ENCODE measurements at regions not wholly inside any gene's neighbourhood (a gene's known extent, or its start where the extent isn't known, plus 50 kb on each side); places are given as distances from the start of the nearest gene placed in this dataset.

DNA sequence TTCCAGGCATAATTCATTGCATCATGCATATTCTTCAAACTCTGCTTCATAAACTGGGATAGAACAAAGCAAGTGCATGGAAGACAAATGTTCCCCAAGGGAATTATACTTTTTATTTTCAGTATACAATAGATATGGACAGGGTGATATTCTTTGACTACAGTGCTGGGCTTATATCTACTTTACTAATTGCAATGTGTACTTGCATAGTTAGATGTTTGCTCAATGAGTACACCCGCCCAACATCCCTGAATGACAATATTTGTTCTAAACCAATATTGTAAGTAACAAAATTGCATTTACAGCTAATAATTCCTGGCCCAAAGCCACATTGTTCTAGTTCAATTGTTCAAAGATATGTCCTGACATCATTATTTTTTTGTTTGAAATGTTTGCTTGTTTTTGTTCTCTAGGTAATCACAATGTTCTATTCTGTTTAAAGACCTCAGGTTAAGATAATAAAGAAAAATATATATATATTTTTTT lies 171.4 kb downstream of the PTN start:
- H3K4me3 ChIP-seq (ENCODE audit: low read depth, low read length): no peak overlapping the region
- in situ Hi-C loops (cut with HindIII; ENCODE audit: low sequenced_read_pairs): no loop called here
- no peak for DNase-seq (ENCODE audit: low read depth, low spot score)
- TF ChIP-seq, protein P1, sequence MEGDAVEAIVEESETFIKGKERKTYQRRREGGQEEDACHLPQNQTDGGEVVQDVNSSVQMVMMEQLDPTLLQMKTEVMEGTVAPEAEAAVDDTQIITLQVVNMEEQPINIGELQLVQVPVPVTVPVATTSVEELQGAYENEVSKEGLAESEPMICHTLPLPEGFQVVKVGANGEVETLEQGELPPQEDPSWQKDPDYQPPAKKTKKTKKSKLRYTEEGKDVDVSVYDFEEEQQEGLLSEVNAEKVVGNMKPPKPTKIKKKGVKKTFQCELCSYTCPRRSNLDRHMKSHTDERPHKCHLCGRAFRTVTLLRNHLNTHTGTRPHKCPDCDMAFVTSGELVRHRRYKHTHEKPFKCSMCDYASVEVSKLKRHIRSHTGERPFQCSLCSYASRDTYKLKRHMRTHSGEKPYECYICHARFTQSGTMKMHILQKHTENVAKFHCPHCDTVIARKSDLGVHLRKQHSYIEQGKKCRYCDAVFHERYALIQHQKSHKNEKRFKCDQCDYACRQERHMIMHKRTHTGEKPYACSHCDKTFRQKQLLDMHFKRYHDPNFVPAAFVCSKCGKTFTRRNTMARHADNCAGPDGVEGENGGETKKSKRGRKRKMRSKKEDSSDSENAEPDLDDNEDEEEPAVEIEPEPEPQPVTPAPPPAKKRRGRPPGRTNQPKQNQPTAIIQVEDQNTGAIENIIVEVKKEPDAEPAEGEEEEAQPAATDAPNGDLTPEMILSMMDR (IDR thresholded peaks at IDR 0.05; ENCODE audit: low read depth, low read length): no peak

DNA sequence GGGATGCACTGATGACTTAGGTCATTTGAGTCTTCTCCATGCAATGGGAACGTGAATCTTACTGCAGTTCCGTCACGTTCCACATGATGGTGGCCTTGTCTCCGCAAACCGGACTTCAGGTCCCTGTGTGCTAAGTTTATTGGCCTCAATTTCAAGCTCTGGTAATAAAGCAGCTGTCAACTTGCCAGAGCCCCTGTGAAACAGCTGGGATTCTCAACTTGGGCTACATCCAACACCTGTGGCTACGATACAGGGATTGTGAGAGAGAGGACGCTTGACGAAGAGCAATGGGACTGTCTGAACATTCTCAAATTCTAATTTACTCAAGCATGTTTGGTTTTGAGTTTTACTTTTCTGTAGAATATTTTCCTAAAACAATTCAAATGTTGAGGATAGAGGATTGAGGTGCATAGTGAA lies 174.2 kb downstream of the PTN start:
- H3K4me3 ChIP-seq (ENCODE audit: low read depth, low read length): no peak overlapping the region
- DNase-seq (ENCODE audit: low read depth, low spot score): peak; percentile 85
- TF ChIP-seq, protein P1 (IDR thresholded peaks at IDR 0.05; ENCODE audit: low read depth, low read length): peak; percentile 85
- in situ Hi-C loops (cut with HindIII; ENCODE audit: low sequenced_read_pairs): no loop called here

DNA sequence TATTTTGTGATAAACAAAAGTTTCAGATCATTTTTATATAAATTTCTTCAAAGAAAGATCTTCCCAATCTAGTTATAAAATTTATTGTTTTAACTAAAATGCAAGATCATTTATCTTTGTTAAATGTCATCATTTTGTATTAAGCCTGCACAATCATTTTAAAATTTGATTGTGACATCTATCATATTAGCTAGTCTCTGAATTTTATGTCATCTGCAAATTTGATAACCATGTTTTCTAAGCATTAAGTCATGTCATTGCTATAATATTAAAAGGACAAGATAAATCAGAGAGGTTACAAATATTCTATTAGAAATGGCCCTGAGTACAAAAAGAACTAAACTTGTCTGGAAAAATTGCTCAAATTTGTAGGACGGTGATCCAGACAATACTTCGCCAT lies 175.9 kb downstream of the PTN start:
- H3K4me3 ChIP-seq (ENCODE audit: low read depth, low read length): no peak overlapping the region
- TF ChIP-seq, protein P1 (IDR thresholded peaks at IDR 0.05; ENCODE audit: low read depth, low read length): no peak
- no peak for DNase-seq (ENCODE audit: low read depth, low spot score)
- in situ Hi-C loops (cut with HindIII; ENCODE audit: low sequenced_read_pairs): no loop called here

DNA sequence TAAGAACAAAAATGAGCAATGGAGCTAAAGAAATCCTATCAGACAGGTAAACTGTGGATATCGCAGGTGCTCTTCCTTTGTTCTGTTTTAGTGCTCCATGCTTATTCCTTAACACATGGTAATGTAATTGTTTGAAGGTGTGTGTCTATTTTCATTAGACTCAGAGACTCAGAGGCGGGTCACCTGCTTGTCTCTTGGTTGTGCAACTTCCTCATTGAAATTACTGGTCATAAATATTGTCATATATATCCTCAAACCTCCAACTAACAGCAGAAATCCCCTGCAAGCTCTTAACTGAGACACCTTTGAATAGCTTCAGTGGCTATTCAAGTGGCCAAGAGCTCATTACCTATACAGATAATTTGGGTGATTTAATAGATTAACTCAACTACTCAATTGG lies 177.2 kb downstream of the PTN start:
- in situ Hi-C loops (cut with HindIII; ENCODE audit: low sequenced_read_pairs): no loop called here

DNA sequence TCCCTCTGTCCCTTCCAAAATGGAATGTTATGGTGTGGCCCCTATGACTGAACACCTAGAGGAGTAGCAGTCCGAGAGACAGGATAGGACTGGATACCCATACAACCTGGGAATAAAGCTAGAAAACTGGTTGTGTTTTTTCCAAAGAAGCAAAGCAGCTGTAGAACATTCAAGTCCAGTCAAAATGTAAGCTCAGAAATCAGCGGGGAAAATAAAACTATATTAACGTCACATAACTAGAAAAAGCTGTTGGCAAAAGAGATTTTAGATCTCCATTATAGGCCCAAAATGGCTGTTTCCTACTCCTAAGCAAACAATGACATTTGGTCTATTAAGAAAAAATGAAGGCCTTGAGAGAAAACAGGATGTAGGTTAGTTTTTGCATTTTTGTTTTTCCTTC lies 177.7 kb downstream of the PTN start:
- in situ Hi-C loops (cut with HindIII; ENCODE audit: low sequenced_read_pairs): no loop called here
- TF ChIP-seq, protein P1 (IDR thresholded peaks at IDR 0.05; ENCODE audit: low read depth, low read length): no peak
- no peak for DNase-seq (ENCODE audit: low read depth, low spot score)
- no peak overlapping the region for H3K4me3 ChIP-seq (ENCODE audit: low read depth, low read length)

More for the DNA sequence above, 177.2 kb downstream of the PTN start:
- TF ChIP-seq, protein P1 (IDR thresholded peaks at IDR 0.05; ENCODE audit: low read depth, low read length): no peak
- no peak for DNase-seq (ENCODE audit: low read depth, low spot score)
- H3K4me3 ChIP-seq (ENCODE audit: low read depth, low read length): no peak overlapping the region

DNA sequence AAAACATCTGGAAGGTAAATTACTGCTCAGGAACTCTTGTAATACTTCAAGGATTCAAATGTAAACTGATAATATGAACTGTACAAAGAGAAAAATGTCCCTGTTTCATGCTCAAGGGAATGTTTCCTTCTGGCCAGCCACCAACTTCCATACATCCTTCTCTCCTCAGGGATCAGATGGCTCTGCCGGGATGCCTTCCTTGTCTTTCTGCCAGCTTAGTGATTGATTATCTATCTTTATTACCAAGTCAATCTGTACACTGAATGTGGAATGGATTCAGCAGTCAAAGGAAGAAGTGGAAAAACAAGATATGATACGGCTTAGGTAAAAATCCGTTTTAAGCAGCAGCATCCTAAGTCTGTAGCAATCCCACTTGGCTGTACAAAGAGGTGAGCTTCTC lies 178.3 kb downstream of the PTN start:
- H3K4me3 ChIP-seq (ENCODE audit: low read depth, low read length): no peak overlapping the region
- TF ChIP-seq, protein P1 (IDR thresholded peaks at IDR 0.05; ENCODE audit: low read depth, low read length): no peak
- in situ Hi-C loops (cut with HindIII; ENCODE audit: low sequenced_read_pairs): no loop called here
- no peak for DNase-seq (ENCODE audit: low read depth, low spot score)

DNA sequence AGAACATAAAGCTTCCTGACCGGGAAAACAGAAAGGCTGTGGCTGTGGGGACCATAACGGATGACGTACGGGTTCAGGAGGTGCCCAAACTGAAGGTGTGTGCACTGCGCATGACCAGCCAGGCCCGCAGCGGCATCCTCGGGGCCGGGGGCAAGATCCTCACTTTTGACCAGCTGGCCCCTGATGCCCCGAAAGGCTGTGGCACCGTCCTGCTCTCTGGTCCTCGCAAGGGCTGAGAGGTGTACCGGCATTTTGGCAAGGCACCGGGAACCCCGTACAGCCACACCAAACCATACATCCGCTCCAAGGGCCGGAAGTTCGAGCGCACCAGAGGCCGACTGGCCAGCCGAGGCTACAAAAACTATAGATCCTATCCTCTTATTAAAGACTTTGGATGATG lies 179.3 kb downstream of the PTN start:
- no peak overlapping the region for H3K4me3 ChIP-seq (ENCODE audit: low read depth, low read length)
- in situ Hi-C loops (cut with HindIII; ENCODE audit: low sequenced_read_pairs): no loop called here
- no peak for DNase-seq (ENCODE audit: low read depth, low spot score)
- TF ChIP-seq, protein P1 (IDR thresholded peaks at IDR 0.05; ENCODE audit: low read depth, low read length): no peak
